ENCODE measurements at regions not wholly inside any gene's neighbourhood (a gene's known extent, or its start where the extent isn't known, plus 50 kb on each side); places are given as distances from the start of the nearest gene placed in this dataset.
A peak's percentile ranks its signal among the peaks of the same experiment; 100 is the strongest.

DNA sequence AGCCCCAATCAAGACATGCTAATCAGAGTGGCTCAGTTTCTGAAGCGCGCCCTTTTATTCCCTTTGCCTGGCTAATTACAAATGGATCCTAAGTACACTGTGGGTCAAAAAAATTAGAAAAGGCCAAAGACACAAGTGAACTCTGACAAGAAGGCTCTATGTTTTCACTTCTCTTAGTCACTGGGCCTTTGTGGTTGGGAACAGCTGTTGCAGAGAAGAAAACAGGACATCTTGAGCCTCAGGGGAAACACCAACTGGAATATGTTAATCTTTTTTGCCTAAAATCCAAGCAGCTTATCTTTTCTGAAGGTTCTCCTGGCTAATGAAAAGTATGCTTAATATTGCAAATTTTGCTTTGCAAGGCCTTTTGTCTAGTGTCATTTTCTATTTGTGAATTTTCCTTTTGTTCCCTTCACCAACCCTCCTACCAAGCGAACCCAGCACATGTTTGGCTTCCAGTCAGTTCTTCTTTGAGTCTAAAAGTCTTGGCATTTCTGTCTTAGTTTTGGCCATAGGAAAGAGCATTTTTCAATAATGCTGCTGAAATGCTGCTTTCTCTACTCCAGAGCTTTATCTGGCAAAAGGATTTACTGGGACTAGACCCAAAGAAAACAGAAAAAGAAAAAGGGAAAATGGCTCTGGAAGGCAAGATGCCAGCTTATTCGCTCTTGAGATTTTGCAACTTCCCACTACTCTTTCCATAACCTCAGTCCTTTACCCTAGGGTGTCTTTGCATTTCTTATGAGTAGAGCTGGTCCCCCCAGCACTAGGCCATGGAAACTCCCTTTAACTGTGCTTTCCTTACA lies 440.2 kb upstream of the ST6GAL2 start:
- Histone ChIP-seq H3K4me3 (ENCODE audit: low read depth in 1 of 2, low read length in 2 of 2) (no peak overlapping the region), H3K4me1 (ENCODE audit: control insufficient read depth in 2 of 2, insufficient read depth in 2 of 2, low read length in 1 of 2) (no peaks in the 10 kb centered on the region), H3K27me3 (ENCODE audit: control insufficient read depth in 1 of 2, insufficient read depth in 2 of 2, low read length in 2 of 2) (no peaks in the 10 kb centered on the region), H3K9me3 (ENCODE audit: control insufficient read depth in 2 of 2, insufficient read depth in 1 of 2, low read depth in 1 of 2, low read length in 1 of 2) (no peaks in the 10 kb centered on the region), H3K27ac (ENCODE audit: low read depth in 2 of 2, low read length in 1 of 2) (peak overlapping the region in 1 of 2 donors; percentile 59), H3K36me3 (ENCODE audit: control insufficient read depth in 2 of 2, insufficient read depth in 2 of 2, low read length in 1 of 2) (no peaks in the 10 kb centered on the region)
- WGBS, 2 donors = 45 to 68% methylated on average over 4 of the region's 4 CpGs

DNA sequence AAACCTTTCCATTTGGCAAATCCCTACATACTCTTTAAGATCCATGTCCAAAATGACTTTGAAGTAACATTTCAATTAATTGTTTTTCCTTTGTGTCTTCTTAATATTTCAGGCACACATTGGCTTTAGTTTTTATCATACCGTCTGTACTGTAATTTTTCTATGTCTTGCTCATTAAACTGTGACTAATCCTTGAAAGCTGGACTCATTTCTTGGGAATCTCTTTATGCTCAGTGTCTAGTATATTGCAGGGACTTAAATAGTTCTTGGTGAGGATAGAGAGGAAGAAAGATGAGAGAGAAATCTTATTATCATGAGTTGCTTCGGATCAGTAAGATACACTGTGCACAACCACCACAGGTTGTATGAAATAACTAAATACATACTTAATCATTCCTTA lies 448.3 kb upstream of the ST6GAL2 start:
- Histone ChIP-seq H3K9me3 (ENCODE audit: control insufficient read depth in 2 of 2, insufficient read depth in 1 of 2, low read depth in 1 of 2, low read length in 1 of 2) (no peaks in the 10 kb centered on the region), H3K4me1 (ENCODE audit: control insufficient read depth in 2 of 2, insufficient read depth in 2 of 2, low read length in 1 of 2) (no peaks in the 10 kb centered on the region), H3K36me3 (ENCODE audit: control insufficient read depth in 2 of 2, insufficient read depth in 2 of 2, low read length in 1 of 2) (no peaks in the 10 kb centered on the region), H3K27ac (ENCODE audit: low read depth in 2 of 2, low read length in 1 of 2) (no peak overlapping the region), H3K27me3 (ENCODE audit: control insufficient read depth in 1 of 2, insufficient read depth in 2 of 2, low read length in 2 of 2) (no peaks in the 10 kb centered on the region), H3K4me3 (ENCODE audit: low read depth in 1 of 2, low read length in 2 of 2) (no peak overlapping the region)
- WGBS, 2 donors = 43 to 51% methylated on average over 2 of the region's 2 CpGs

DNA sequence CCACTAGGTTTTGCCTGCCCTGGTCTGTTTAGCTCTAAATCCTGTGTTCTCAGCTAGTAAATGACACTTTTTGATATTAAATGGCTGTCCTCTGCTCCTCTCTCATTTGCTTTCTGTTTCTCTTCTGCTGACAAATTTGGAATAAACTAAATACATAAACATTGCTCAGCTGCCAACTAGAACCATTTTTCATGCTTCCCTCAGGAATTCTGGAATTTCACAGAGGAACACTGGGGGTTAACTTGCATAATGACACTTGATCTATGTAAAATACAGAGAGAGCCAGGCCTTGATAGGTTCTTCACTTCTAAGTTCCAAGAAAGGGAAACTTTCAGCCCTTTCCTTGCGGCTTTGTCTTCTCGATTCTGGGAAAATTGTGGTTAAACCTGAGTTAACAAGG lies 450.6 kb upstream of the ST6GAL2 start:
- Histone ChIP-seq H3K4me3 (ENCODE audit: low read depth in 1 of 2, low read length in 2 of 2) (no peak overlapping the region), H3K36me3 (ENCODE audit: control insufficient read depth in 2 of 2, insufficient read depth in 2 of 2, low read length in 1 of 2) (no peaks in the 10 kb centered on the region), H3K4me1 (ENCODE audit: control insufficient read depth in 2 of 2, insufficient read depth in 2 of 2, low read length in 1 of 2) (no peaks in the 10 kb centered on the region), H3K9me3 (ENCODE audit: control insufficient read depth in 2 of 2, insufficient read depth in 1 of 2, low read depth in 1 of 2, low read length in 1 of 2) (no peaks in the 10 kb centered on the region), H3K27ac (ENCODE audit: low read depth in 2 of 2, low read length in 1 of 2) (no peak overlapping the region), H3K27me3 (ENCODE audit: control insufficient read depth in 1 of 2, insufficient read depth in 2 of 2, low read length in 2 of 2) (no peaks in the 10 kb centered on the region)
- 72 to 73% methylated on average over 2 of the region's 2 CpGs for WGBS, 2 donors

DNA sequence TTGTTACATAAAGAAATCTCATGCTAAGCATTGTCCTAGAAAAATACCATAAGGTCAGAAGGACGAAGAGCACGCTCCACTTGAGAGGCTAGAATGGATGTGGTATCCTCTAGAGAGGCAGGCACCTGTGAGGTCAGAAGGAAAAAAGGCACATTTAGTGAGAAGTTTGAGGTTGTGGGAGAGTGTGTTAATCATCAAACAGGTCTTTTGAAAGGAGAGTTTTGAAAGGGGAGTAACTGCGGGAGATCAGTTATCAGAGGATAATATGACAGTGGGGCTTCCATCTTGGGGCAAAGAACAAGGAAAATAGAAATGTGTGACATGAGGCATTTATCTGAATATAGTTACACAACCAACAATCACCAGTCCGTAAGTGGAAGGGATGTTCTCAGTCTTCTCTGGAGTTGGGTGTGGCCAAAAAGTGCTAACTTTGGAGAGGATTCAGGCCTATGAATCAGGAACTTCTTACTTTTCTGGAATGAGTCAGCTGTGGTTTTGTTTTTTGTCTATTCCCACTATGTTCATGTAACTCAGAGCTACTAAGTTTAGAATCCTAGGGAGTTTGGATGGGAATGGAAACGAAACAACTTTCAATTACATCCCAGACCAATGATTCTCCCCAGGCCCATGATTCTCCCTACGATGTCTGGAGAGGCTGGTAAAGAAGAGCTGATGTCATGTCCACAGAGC lies 451.4 kb upstream of the ST6GAL2 start:
- Histone ChIP-seq H3K9me3 (ENCODE audit: control insufficient read depth in 2 of 2, insufficient read depth in 1 of 2, low read depth in 1 of 2, low read length in 1 of 2) (no peaks in the 10 kb centered on the region), H3K4me1 (ENCODE audit: control insufficient read depth in 2 of 2, insufficient read depth in 2 of 2, low read length in 1 of 2) (no peaks in the 10 kb centered on the region), H3K27ac (ENCODE audit: low read depth in 2 of 2, low read length in 1 of 2) (no peak overlapping the region), H3K4me3 (ENCODE audit: low read depth in 1 of 2, low read length in 2 of 2) (no peak overlapping the region), H3K36me3 (ENCODE audit: control insufficient read depth in 2 of 2, insufficient read depth in 2 of 2, low read length in 1 of 2) (no peaks in the 10 kb centered on the region), H3K27me3 (ENCODE audit: control insufficient read depth in 1 of 2, insufficient read depth in 2 of 2, low read length in 2 of 2) (no peaks in the 10 kb centered on the region)
- 58 to 67% methylated on average over 6 of the region's 6 CpGs for WGBS, 2 donors

- Histone ChIP-seq H3K4me1 (ENCODE audit: control insufficient read depth in 2 of 2, insufficient read depth in 2 of 2, low read length in 1 of 2) (no peaks in the 10 kb centered on the region), H3K27me3 (ENCODE audit: control insufficient read depth in 1 of 2, insufficient read depth in 2 of 2, low read length in 2 of 2) (no peaks in the 10 kb centered on the region), H3K9me3 (ENCODE audit: control insufficient read depth in 2 of 2, insufficient read depth in 1 of 2, low read depth in 1 of 2, low read length in 1 of 2) (no peaks in the 10 kb centered on the region), H3K36me3 (ENCODE audit: control insufficient read depth in 2 of 2, insufficient read depth in 2 of 2, low read length in 1 of 2) (no peaks in the 10 kb centered on the region), H3K27ac (ENCODE audit: low read depth in 2 of 2, low read length in 1 of 2) (no peak overlapping the region), H3K4me3 (ENCODE audit: low read depth in 1 of 2, low read length in 2 of 2) (no peak overlapping the region)
- 72 to 76% methylated on average over 3 of the region's 3 CpGs for WGBS, 2 donors
Measured at GRCh38 chr2:107338059-107338458, 452.1 kb upstream of the ST6GAL2 start.

DNA sequence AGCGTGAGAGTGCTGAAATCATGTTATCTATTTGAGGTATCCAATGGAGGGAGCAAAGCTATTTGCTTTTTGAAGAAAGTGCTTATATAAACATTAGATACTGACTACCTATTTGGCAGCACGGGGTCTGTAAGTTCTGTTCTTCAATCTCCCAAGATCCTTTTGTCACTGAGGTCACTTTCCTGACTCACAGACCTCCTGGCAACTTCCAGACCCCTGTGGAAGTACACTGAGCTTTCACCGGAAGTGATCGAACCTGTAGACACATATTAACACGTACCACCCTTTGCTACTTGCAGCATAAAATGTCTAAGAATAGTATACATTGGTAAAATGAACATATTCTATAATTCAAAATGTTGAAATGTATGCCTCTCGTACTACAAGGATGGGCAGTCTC lies 452.6 kb upstream of the ST6GAL2 start:
- Histone ChIP-seq H3K4me3 (ENCODE audit: low read depth in 1 of 2, low read length in 2 of 2) (no peak overlapping the region), H3K4me1 (ENCODE audit: control insufficient read depth in 2 of 2, insufficient read depth in 2 of 2, low read length in 1 of 2) (no peaks in the 10 kb centered on the region), H3K27ac (ENCODE audit: low read depth in 2 of 2, low read length in 1 of 2) (no peak overlapping the region), H3K27me3 (ENCODE audit: control insufficient read depth in 1 of 2, insufficient read depth in 2 of 2, low read length in 2 of 2) (no peaks in the 10 kb centered on the region), H3K9me3 (ENCODE audit: control insufficient read depth in 2 of 2, insufficient read depth in 1 of 2, low read depth in 1 of 2, low read length in 1 of 2) (no peaks in the 10 kb centered on the region), H3K36me3 (ENCODE audit: control insufficient read depth in 2 of 2, insufficient read depth in 2 of 2, low read length in 1 of 2) (no peaks in the 10 kb centered on the region)
- WGBS, 2 donors = 81 to 86% methylated on average over 6 of the region's 6 CpGs

GRCh38 chr2:107340955-107341354 lies 455.0 kb upstream of the ST6GAL2 start:
- Histone ChIP-seq H3K27ac (ENCODE audit: low read depth in 2 of 2, low read length in 1 of 2) (no peak overlapping the region), H3K27me3 (ENCODE audit: control insufficient read depth in 1 of 2, insufficient read depth in 2 of 2, low read length in 2 of 2) (no peaks in the 10 kb centered on the region), H3K4me3 (ENCODE audit: low read depth in 1 of 2, low read length in 2 of 2) (no peak overlapping the region), H3K9me3 (ENCODE audit: control insufficient read depth in 2 of 2, insufficient read depth in 1 of 2, low read depth in 1 of 2, low read length in 1 of 2) (no peaks in the 10 kb centered on the region), H3K4me1 (ENCODE audit: control insufficient read depth in 2 of 2, insufficient read depth in 2 of 2, low read length in 1 of 2) (no peaks in the 10 kb centered on the region), H3K36me3 (ENCODE audit: control insufficient read depth in 2 of 2, insufficient read depth in 2 of 2, low read length in 1 of 2) (no peaks in the 10 kb centered on the region)
- WGBS, 2 donors = 96 to 97% methylated on average over 2 of the region's 2 CpGs

- Histone ChIP-seq H3K4me1 (ENCODE audit: control insufficient read depth in 2 of 2, insufficient read depth in 2 of 2, low read length in 1 of 2) (no peaks in the 10 kb centered on the region), H3K36me3 (ENCODE audit: control insufficient read depth in 2 of 2, insufficient read depth in 2 of 2, low read length in 1 of 2) (no peaks in the 10 kb centered on the region), H3K27ac (ENCODE audit: low read depth in 2 of 2, low read length in 1 of 2) (no peak overlapping the region), H3K9me3 (ENCODE audit: control insufficient read depth in 2 of 2, insufficient read depth in 1 of 2, low read depth in 1 of 2, low read length in 1 of 2) (no peaks in the 10 kb centered on the region), H3K27me3 (ENCODE audit: control insufficient read depth in 1 of 2, insufficient read depth in 2 of 2, low read length in 2 of 2) (no peaks in the 10 kb centered on the region), H3K4me3 (ENCODE audit: low read depth in 1 of 2, low read length in 2 of 2) (no peak overlapping the region)
- 94 to 95% methylated on average over 4 of the region's 4 CpGs for WGBS, 2 donors
Measured at GRCh38 chr2:107349329-107349728, 463.4 kb upstream of the ST6GAL2 start.

GRCh38 chr2:107354175-107354574 lies 468.2 kb upstream of the ST6GAL2 start:
- Histone ChIP-seq H3K36me3 (ENCODE audit: control insufficient read depth in 2 of 2, insufficient read depth in 2 of 2, low read length in 1 of 2) (no peaks in the 10 kb centered on the region), H3K4me3 (ENCODE audit: low read depth in 1 of 2, low read length in 2 of 2) (no peak overlapping the region), H3K9me3 (ENCODE audit: control insufficient read depth in 2 of 2, insufficient read depth in 1 of 2, low read depth in 1 of 2, low read length in 1 of 2) (no peaks in the 10 kb centered on the region), H3K27me3 (ENCODE audit: control insufficient read depth in 1 of 2, insufficient read depth in 2 of 2, low read length in 2 of 2) (no peaks in the 10 kb centered on the region), H3K4me1 (ENCODE audit: control insufficient read depth in 2 of 2, insufficient read depth in 2 of 2, low read length in 1 of 2) (no peaks in the 10 kb centered on the region), H3K27ac (ENCODE audit: low read depth in 2 of 2, low read length in 1 of 2) (no peak overlapping the region)
- 81 to 82% methylated on average over 3 of the region's 3 CpGs for WGBS, 2 donors

GRCh38 chr2:107358362-107358761 lies 468.3 kb upstream of the RGPD4 start:
- 75 to 91% methylated on average over 6 of the region's 6 CpGs for WGBS, 2 donors
- no peaks in the 10 kb centered on the region for H3K36me3 ChIP-seq (ENCODE audit: control insufficient read depth in 2 of 2, insufficient read depth in 2 of 2, low read length in 1 of 2)
- H3K9me3 ChIP-seq (ENCODE audit: control insufficient read depth in 2 of 2, insufficient read depth in 1 of 2, low read depth in 1 of 2, low read length in 1 of 2) = peaks cover 0 to 2% of the 10 kb centered on the region in 2 donors
- no peak overlapping the region for H3K27ac ChIP-seq (ENCODE audit: low read depth in 2 of 2, low read length in 1 of 2)
- no peak overlapping the region for H3K4me3 ChIP-seq (ENCODE audit: low read depth in 1 of 2, low read length in 2 of 2)
- H3K4me1 ChIP-seq (ENCODE audit: control insufficient read depth in 2 of 2, insufficient read depth in 2 of 2, low read length in 1 of 2) = no peaks in the 10 kb centered on the region
- no peaks in the 10 kb centered on the region for H3K27me3 ChIP-seq (ENCODE audit: control insufficient read depth in 1 of 2, insufficient read depth in 2 of 2, low read length in 2 of 2)
